HFF-Myc (cell line): ENCODE measurements at regions not wholly inside any gene's neighbourhood (a gene's known extent, or its start where the extent isn't known, plus 50 kb on each side); places are given as distances from the start of the nearest gene placed in this dataset.

ENCODE experiments used
- DNase-seq: peaks from one replicate; pipeline ENCODE4 v3.0.0-alpha.2; 2011; ENCODE audit warnings: low read depth; ENCODE audit errors: extremely low read depth
- H3K4me3 ChIP-seq: replicated peaks from 2 replicates; pipeline ENCODE4 v1.5.1; 2011; ENCODE audit warnings: low read depth, mild to moderate bottlenecking, control low read depth, low read length
- CTCF ChIP-seq: IDR thresholded peaks from 2 replicates; pipeline ENCODE4 v1.5.1; 2012; ENCODE audit warnings: mild to moderate bottlenecking, low read depth, low read length, control low read depth; ENCODE audit errors: missing control alignments

GRCh38 chr20:57053793-57054552, 212.5 kb downstream of the BMP7 start:
- no peak for DNase-seq
- H3K4me3 ChIP-seq = no peak overlapping the region
- TF ChIP-seq CTCF = no peak

GRCh38 chr20:57055345-57055744, 211.1 kb downstream of the BMP7 start:
- TF ChIP-seq CTCF = no peak

GRCh38 chr20:57056651-57057050, 209.8 kb downstream of the BMP7 start:
- H3K4me3 ChIP-seq = no peak overlapping the region
- no peak for DNase-seq
- TF ChIP-seq CTCF = no peak

More at GRCh38 chr20:57055345-57055744, 211.1 kb downstream of the BMP7 start:
- no peak overlapping the region for H3K4me3 ChIP-seq
- no peak for DNase-seq

GRCh38 chr20:57059055-57059596, 207.3 kb downstream of the BMP7 start:
- no peak for DNase-seq
- TF ChIP-seq CTCF = no peak

GRCh38 chr20:57060407-57061050, 205.9 kb downstream of the BMP7 start:
- no peak for TF ChIP-seq CTCF
- DNase-seq = no peak
- no peak overlapping the region for H3K4me3 ChIP-seq

More at GRCh38 chr20:57059055-57059596, 207.3 kb downstream of the BMP7 start:
- no peak overlapping the region for H3K4me3 ChIP-seq

GRCh38 chr20:57061051-57061900, 205.2 kb downstream of the BMP7 start:
- H3K4me3 ChIP-seq = no peak overlapping the region
- TF ChIP-seq CTCF = peak; percentile 67
- DNase-seq = no peak
